Skin of body (tissue), 1 donor: ENCODE measurements at regions not wholly inside any gene's neighbourhood (a gene's known extent, or its start where the extent isn't known, plus 50 kb on each side); places are given as distances from the start of the nearest gene placed in this dataset.

ENCODE experiments used
- DNase-seq: peaks from one replicate; lab custom pipeline; 2025; lab: John Stamatoyannopoulos, UW

- no peak for DNase-seq
Observed at GRCh38 chr3:72376956-72377710, 471.1 kb downstream of the SHQ1 start.

- DNase-seq = no peak
Observed at GRCh38 chr3:72375237-72376076, 472.8 kb downstream of the SHQ1 start.

- DNase-seq = no peak
Observed at GRCh38 chr3:72373139-72373538, 475.1 kb downstream of the SHQ1 start.

GRCh38 chr3:72372161-72372560, 476.1 kb downstream of the SHQ1 start:
- DNase-seq = no peak

- DNase-seq = no peak
Observed at GRCh38 chr3:72371431-72371830, 476.8 kb downstream of the SHQ1 start.

GRCh38 chr3:72370947-72371346, 477.3 kb downstream of the SHQ1 start:
- no peak for DNase-seq

- no peak for DNase-seq
Observed at GRCh38 chr3:72369681-72370080, 478.6 kb downstream of the SHQ1 start.

GRCh38 chr3:72368331-72368975, 479.8 kb downstream of the SHQ1 start:
- no peak for DNase-seq

- no peak for DNase-seq
Observed at GRCh38 chr3:72361990-72362389, 486.3 kb downstream of the SHQ1 start.

- DNase-seq = no peak
Observed at GRCh38 chr3:72359743-72360142, 488.5 kb downstream of the SHQ1 start.

GRCh38 chr3:72355168-72355567, 493.1 kb downstream of the SHQ1 start:
- DNase-seq = no peak

- DNase-seq = no peak
Observed at GRCh38 chr3:72354486-72354885, 493.8 kb downstream of the SHQ1 start.

GRCh38 chr3:72353236-72354128, 494.8 kb downstream of the SHQ1 start:
- no peak for DNase-seq

- DNase-seq = no peak
Observed at GRCh38 chr3:72352176-72352575, 496.1 kb downstream of the SHQ1 start.

- DNase-seq = no peak
Observed at GRCh38 chr3:72351536-72351935, 496.7 kb downstream of the SHQ1 start.

- DNase-seq = no peak
Observed at GRCh38 chr3:72350761-72351505, 497.3 kb downstream of the SHQ1 start.

- no peak for DNase-seq
Observed at GRCh38 chr3:72348357-72348756, 499.9 kb downstream of the SHQ1 start.

GRCh38 chr3:72347819-72348319, 500.4 kb downstream of the SHQ1 start:
- no peak for DNase-seq

GRCh38 chr3:72346526-72346926, 501.7 kb downstream of the SHQ1 start:
- DNase-seq = no peak

GRCh38 chr3:72345980-72346379, 502.3 kb downstream of the SHQ1 start:
- DNase-seq = no peak
